DND-41 (cell line): ENCODE measurements at regions not wholly inside any gene's neighbourhood (a gene's known extent, or its start where the extent isn't known, plus 50 kb on each side); places are given as distances from the start of the nearest gene placed in this dataset.

Source experiments
- CTCF ChIP-seq: IDR thresholded peaks from 2 replicates; pipeline ENCODE4 v1.5.1; 2012; ENCODE audit warnings: borderline replicate concordance, low read length, moderate library complexity, mild to moderate bottlenecking; ENCODE audit not compliant: poor library complexity, severe bottlenecking; ENCODE audit errors: extremely low read depth
- EZH2 ChIP-seq: IDR thresholded peaks from 3 replicates; pipeline ENCODE4 v1.6.1; 2012; ENCODE audit warnings: borderline replicate concordance, low read depth, mild to moderate bottlenecking, moderate library complexity, low read length, inconsistent platforms; ENCODE audit not compliant: severe bottlenecking

- no peak for TF ChIP-seq CTCF
- TF ChIP-seq EZH2 = no peak
Measured at GRCh38 chr15:98123834-98124233, 163.3 kb downstream of the ARRDC4 start.
